Cardiac fibroblast (primary cell): ENCODE measurements at regions not wholly inside any gene's neighbourhood (a gene's known extent, or its start where the extent isn't known, plus 50 kb on each side); places are given as distances from the start of the nearest gene placed in this dataset.
A peak's percentile ranks its signal among the peaks of the same experiment; 100 is the strongest.
"Not testable (repeated sequence)": the region's sequence is repeated elsewhere in the genome, so short reads cannot be mapped to it uniquely, and the experiment has no call there.

Experiments used
- DNase-seq, 2 donors: peaks; one replicate each; pipeline versions ENCODE4 v3.0.0 to v3.0.0-alpha.2; 2010; ENCODE audit warnings: low read depth in 2 of 2
- H3K4me3 ChIP-seq, 2 donors: replicated peaks in 1 of 2; 1 replicate in 1 of 2; 2 replicates in 1 of 2; pipeline ENCODE4 v1.5.1; 2011; ENCODE audit warnings: low read depth in 2 of 2, low read length in 2 of 2, mild to moderate bottlenecking in 2 of 2, moderate library complexity in 1 of 2
- TF ChIP-seq, protein P1 (sequence below): IDR thresholded peaks from one replicate; pipeline ENCODE4 v1.5.1; 2011; ENCODE audit warnings: low read depth, mild to moderate bottlenecking, low read length, inconsistent platforms

DNA sequence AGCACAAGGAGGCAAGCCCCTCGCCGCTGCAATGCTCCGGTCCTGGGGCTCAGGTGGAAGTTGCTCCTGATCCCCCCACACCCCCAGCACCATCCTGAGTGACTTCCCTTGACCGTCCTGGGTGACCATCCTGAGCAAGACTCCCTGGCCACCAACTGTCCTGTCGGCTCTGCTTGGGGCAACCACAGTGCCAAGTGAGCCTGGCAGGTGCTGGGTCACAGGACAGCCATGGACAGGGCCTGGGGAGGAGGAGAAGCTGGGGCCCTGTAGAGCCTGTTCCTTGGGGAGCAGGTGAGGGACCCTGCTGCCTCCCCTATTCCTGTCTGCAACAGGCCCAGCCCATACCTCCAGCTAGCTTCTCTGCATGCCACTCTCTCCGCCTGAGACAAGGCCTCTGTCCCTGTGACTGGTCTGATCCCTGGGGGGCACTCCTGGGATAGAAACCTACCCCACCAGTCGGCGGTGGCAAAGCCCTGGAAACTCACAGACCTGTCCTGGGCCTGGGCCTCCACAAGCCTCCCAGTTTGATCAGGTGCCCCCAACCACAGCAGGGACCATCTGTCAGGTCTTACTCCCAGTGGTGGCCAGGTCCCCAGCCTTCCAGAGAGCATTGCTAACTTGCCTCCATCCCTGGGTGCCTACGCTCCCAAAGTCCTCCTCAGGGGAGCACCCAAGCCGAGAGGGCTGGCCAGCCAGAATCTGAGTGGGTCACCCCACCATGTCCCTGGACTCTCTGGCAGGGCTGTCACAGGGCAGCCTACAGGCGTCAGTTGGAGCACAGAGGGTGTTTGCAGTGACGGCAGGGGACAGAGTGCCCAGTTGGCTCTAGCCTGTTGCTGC, 68.7 kb upstream of the WNT7B start:
- TF ChIP-seq, protein P1, sequence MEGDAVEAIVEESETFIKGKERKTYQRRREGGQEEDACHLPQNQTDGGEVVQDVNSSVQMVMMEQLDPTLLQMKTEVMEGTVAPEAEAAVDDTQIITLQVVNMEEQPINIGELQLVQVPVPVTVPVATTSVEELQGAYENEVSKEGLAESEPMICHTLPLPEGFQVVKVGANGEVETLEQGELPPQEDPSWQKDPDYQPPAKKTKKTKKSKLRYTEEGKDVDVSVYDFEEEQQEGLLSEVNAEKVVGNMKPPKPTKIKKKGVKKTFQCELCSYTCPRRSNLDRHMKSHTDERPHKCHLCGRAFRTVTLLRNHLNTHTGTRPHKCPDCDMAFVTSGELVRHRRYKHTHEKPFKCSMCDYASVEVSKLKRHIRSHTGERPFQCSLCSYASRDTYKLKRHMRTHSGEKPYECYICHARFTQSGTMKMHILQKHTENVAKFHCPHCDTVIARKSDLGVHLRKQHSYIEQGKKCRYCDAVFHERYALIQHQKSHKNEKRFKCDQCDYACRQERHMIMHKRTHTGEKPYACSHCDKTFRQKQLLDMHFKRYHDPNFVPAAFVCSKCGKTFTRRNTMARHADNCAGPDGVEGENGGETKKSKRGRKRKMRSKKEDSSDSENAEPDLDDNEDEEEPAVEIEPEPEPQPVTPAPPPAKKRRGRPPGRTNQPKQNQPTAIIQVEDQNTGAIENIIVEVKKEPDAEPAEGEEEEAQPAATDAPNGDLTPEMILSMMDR = no peak
- DNase-seq = no peak
- H3K4me3 ChIP-seq = peak overlapping the region; percentile 43 to 57

DNA sequence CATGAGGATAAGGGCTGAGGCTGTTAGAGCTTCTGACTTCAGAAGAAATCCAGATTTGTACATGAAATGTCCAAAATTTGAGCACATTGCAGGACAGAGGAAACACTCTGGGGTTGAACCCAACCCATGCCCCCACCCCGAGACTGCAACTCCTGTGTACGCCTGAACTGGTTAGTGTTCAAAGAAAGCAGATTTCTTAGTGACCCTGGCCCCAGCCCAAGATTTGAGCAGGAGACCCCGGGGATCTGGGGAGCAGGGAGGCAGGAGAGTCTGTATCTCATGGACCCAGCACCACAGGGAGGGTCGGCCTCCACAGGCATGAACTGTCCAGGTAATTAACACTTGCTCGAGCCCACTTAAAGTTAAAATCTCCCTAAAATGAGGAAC, 69.3 kb upstream of the WNT7B start:
- H3K4me3 ChIP-seq = no peak overlapping the region
- TF ChIP-seq, protein P1 = no peak

DNA sequence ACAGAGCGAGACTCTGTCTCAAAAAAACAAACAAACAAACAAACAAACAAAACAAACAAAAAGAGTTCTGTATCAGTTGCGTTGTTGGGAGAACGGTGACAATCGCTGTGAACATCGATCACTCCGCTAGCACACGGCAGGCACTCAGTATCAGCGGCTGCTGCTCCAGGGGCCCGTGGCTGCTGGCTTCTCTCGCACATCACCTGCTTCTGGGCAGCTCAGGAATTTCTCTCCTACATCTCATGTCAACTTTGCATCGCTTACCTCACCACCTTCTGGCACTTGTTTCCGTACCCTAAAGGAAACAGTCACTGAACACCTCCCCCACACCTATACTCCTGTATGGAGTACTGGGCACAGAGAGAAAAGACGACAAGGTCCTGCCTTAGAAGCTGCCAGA, 70.3 kb upstream of the WNT7B start:
- no peak overlapping the region for H3K4me3 ChIP-seq
- no peak for DNase-seq
- TF ChIP-seq, protein P1 = no peak

More for the DNA sequence above, 69.3 kb upstream of the WNT7B start:
- no peak for DNase-seq

DNA sequence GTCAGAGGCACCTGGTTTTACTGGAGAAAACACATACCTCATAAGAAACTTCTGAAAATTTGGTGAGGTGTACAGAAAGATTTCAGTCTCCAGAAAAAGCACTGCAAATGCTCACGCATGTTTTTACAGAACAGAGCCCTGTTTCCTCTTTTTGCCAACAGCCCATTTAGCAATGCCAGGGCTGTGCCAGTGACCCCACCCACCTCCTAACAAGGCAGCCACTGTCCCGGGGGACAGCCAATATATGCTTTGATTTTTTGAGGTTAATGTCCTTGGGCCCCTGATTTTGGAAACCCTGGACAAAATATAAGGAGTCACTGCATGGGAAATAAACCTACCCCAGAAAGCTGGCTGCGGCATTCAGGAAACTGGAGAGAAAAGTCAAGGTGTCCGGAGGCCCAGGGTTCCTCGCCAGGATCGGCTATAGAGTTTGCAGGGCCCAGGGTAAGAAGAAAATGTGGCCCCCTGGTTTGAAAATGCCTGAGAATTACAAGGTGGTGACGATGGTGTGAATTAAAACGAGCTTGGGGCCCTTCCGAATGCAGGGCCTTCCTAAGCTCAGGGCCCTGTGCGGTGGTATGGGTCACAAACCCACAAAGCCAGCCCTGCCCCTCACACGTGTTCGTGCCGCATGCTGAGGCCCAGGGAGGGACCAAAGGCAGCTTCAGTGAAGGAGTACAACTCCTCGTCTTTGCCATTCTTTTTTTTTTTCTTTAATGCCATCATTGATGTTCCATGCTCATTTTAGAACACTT, 71.1 kb upstream of the WNT7B start:
- TF ChIP-seq, protein P1 = no peak
- H3K4me3 ChIP-seq = no peak overlapping the region
- no peak for DNase-seq

DNA sequence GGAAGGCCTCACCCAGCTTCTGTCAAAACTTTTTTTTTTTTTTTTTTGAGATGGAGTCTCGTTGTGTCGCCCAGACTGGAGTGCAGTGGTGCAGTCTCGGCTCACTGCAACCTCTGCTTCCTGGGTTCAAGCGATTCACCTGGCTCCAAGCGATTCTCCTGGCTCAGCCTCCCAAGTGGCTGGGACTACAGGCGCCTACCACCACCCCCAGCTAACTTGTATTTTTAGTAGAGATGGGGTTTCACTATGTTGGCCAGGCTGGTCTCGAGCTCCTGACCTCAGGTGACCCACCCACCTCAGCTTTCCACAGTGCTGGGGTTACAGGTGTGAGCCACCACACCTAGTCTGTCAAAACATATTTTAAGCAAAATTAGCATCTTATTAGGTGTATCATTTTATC, 71.7 kb upstream of the WNT7B start:
- H3K4me3 ChIP-seq, DNase-seq: not testable (repeated sequence)

DNA sequence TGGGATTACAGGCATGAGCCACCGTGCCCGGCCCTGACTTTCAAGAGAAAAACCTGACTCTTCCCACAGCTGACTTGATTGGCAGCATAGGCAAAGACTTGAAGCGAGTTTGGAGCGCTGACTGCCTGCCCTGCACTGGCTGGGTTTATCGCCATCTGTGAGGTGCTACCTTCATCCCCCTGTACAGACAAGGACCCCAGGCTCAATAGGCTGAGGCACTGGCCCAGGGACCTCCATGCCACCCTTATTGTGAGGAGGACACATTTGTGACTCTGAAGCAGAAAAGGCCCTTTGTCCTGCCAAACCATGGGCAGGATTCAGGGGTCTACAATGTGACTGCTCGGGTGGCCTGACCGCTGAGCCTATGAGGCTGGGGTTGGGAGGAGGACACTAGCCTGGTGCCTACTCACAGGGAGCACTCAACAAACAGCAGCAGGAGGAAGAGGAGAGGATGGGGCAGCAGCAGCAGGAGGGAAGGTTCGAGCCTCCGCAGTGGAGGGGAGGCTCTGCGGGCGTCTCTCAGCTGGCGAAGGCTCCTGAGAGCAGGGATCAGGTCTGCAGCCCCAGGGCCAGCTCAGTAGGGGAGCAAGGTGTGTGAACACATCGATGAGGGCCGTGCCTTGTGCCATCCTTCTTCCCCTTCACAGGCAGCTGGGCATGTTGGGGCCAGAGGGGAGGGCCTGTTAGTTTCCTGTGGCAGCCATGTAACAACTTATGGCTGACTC, 72.9 kb upstream of the WNT7B start:
- DNase-seq = no peak
- TF ChIP-seq, protein P1 = no peak
- H3K4me3 ChIP-seq = no peak overlapping the region

DNA sequence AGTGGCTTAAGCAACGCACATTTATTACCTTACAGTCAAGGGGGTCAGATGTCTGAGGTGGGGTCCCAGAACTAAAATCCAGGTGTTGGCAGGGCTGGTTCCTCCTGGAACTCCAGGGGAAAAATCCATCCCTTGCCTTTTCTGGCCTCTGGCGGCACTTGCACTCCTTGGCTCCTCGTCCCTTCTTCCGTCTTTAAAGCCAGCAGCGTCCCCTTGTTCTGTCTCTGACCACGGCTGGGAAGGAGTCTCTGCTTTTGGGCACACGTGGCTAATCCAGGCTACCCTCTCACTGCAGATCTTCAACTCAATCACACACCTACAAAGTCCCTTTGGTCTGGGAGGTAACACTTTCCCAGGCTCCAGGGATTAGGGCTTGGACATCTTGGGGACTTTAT, 73.5 kb upstream of the WNT7B start:
- no peak for DNase-seq
- TF ChIP-seq, protein P1 = no peak
- no peak overlapping the region for H3K4me3 ChIP-seq
